SH-SY5Y (cell line): ENCODE measurements at regions not wholly inside any gene's neighbourhood (a gene's known extent, or its start where the extent isn't known, plus 50 kb on each side); places are given as distances from the start of the nearest gene placed in this dataset.

Source experiments
- GATA2 ChIP-seq: IDR thresholded peaks from 2 replicates; pipeline ENCODE4 v1.6.1; 2011; ENCODE audit warnings: mild to moderate bottlenecking, low read depth, low read length
- GATA3 ChIP-seq: IDR thresholded peaks from 2 replicates; pipeline ENCODE4 v1.6.1; 2011; ENCODE audit warnings: low read depth, mild to moderate bottlenecking, low read length, moderate library complexity

DNA sequence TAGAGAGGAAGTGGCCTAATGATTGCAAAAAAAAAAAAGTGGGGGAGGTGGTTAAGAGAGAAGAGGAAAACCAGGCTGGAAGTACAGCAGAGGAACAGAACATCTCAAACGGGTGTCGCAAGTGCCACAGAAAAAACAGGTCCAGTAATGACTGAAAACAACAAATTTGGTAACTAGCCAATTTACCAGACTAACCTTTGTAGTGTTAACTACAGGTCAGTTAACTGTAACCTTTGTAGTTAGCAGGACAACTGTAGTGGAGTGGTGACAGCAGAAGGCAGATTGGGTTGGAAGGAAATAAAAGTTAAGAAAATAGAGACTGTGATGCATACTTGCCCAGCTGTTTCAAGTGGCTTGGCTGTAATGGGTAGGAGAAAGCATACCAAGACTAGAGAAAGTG, 91.4 kb upstream of the CHST9 start:
- TF ChIP-seq GATA2 (no peak), GATA3 (no peak)
